A549 (cell line): ENCODE measurements at regions not wholly inside any gene's neighbourhood (a gene's known extent, or its start where the extent isn't known, plus 50 kb on each side); places are given as distances from the start of the nearest gene placed in this dataset.

Source experiments
- CTCF ChIP-seq: fragments of >200 bp; sonication (Bioruptor Twin); formaldehyde crosslinking; IDR thresholded peaks from 3 replicates; pipeline ENCODE4 v1.5.1; 2016
- HOXB13 ChIP-seq: fragments of 250-450 bp; sonication (Bioruptor Pico); IDR thresholded peaks from 2 replicates; pipeline ENCODE4 v1.5.0; 2020; ENCODE audit warnings: low read depth, mild to moderate bottlenecking, moderate library complexity
- MYC ChIP-seq: IDR thresholded peaks from 2 replicates; pipeline ENCODE4 v1.6.1; 2012; ENCODE audit warnings: mild to moderate bottlenecking, inconsistent platforms, low read length, improper control_type of control experiment, borderline replicate concordance
- POLR2A ChIP-seq: IDR thresholded peaks from 2 replicates; pipeline ENCODE4 v1.6.1; 2012; ENCODE audit warnings: mild to moderate bottlenecking, low read length
- RFX5 ChIP-seq: fragments of 450-650 bp; IDR thresholded peaks from 2 replicates; pipeline ENCODE4 v1.7.1; 2014; ENCODE audit warnings: antibody characterized with exemption, mild to moderate bottlenecking, moderate library complexity
- ZC3H11A ChIP-seq: fragments of 450-650 bp; IDR thresholded peaks from 2 replicates; pipeline ENCODE4 v1.6.1; 2014; ENCODE audit warnings: antibody characterized with exemption, mild to moderate bottlenecking
- TF ChIP-seq, protein P1 (sequence below): fragments of 150-350 bp; IDR thresholded peaks from 2 replicates; pipeline ENCODE4 v1.6.1; 2014; ENCODE audit warnings: low read depth, mild to moderate bottlenecking, low read length

DNA sequence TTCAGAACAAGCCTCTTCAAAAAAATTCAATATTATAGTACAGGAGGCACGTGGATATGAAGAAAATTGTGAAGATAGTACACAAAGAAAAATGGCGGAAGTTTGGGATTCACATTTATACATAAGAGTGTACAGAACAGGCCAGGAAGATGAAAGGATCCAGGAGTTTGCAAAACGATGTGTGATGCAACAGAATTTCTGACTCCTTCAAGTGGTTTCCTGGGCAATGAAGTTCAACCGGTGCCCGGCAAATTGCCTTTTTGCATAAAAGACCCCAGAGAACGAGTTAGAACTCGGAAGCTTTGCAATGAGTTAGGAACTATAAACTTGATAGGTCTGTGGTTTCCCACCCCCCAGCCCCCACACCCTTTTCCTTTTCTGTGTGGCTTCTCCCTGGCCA lies 189.1 kb downstream of the SALL1 start:
- no peak for TF ChIP-seq ZC3H11A
- TF ChIP-seq HOXB13 (CRISPR knock-in tag), result no peak
- TF ChIP-seq POLR2A, result no peak
- TF ChIP-seq, protein P1, sequence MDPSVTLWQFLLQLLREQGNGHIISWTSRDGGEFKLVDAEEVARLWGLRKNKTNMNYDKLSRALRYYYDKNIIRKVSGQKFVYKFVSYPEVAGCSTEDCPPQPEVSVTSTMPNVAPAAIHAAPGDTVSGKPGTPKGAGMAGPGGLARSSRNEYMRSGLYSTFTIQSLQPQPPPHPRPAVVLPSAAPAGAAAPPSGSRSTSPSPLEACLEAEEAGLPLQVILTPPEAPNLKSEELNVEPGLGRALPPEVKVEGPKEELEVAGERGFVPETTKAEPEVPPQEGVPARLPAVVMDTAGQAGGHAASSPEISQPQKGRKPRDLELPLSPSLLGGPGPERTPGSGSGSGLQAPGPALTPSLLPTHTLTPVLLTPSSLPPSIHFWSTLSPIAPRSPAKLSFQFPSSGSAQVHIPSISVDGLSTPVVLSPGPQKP, result no peak
- TF ChIP-seq RFX5, result no peak
- no peak for TF ChIP-seq CTCF
- no peak for TF ChIP-seq MYC
